ENCODE measurements at regions not wholly inside any gene's neighbourhood (a gene's known extent, or its start where the extent isn't known, plus 50 kb on each side); places are given as distances from the start of the nearest gene placed in this dataset.

- CTCF ChIA-PET: no interaction called here
- POLR2A ChIA-PET: no interaction called here
Observed at GRCh38 chr10:78894841-78895195, 173.9 kb upstream of the ZMIZ1 start.

GRCh38 chr10:78895469-78895868 is 173.3 kb upstream of the ZMIZ1 start:
- no peak for DNase-seq (ENCODE audit: low read depth, low spot score)
- H3K27me3 ChIP-seq (ENCODE audit: control insufficient read depth, insufficient read depth, low read length): peaks cover 69% of the 10 kb centered on the region
- H3K27ac ChIP-seq (ENCODE audit: low read depth, low read length): no peak overlapping the region
- no peak for TF ChIP-seq CTCF (IDR thresholded peaks at IDR 0.05; ENCODE audit: low read depth, low read length)
- H3K9me3 ChIP-seq (ENCODE audit: control insufficient read depth, insufficient read depth, low read length): no peaks in the 10 kb centered on the region
- POLR2A ChIA-PET: no interaction called here
- H3K4me3 ChIP-seq (ENCODE audit: low read depth, low read length): no peak overlapping the region
- CTCF ChIA-PET: no interaction called here

More at GRCh38 chr10:78894841-78895195, 173.9 kb upstream of the ZMIZ1 start:
- no peak overlapping the region for H3K4me3 ChIP-seq (ENCODE audit: low read depth, low read length)
- peaks cover 71% of the 10 kb centered on the region for H3K27me3 ChIP-seq (ENCODE audit: control insufficient read depth, insufficient read depth, low read length)
- no peak for TF ChIP-seq CTCF (IDR thresholded peaks at IDR 0.05; ENCODE audit: low read depth, low read length)
- H3K9me3 ChIP-seq (ENCODE audit: control insufficient read depth, insufficient read depth, low read length): no peaks in the 10 kb centered on the region
- no peak overlapping the region for H3K27ac ChIP-seq (ENCODE audit: low read depth, low read length)
- no peak for DNase-seq (ENCODE audit: low read depth, low spot score)

- POLR2A ChIA-PET: no interaction called here
- CTCF ChIA-PET: no interaction called here
- H3K4me3 ChIP-seq (ENCODE audit: low read depth, low read length): no peak overlapping the region
- no peak for DNase-seq (ENCODE audit: low read depth, low spot score)
- H3K9me3 ChIP-seq (ENCODE audit: control insufficient read depth, insufficient read depth, low read length): no peaks in the 10 kb centered on the region
- H3K27ac ChIP-seq (ENCODE audit: low read depth, low read length): no peak overlapping the region
- peaks cover 66% of the 10 kb centered on the region for H3K27me3 ChIP-seq (ENCODE audit: control insufficient read depth, insufficient read depth, low read length)
- no peak for TF ChIP-seq CTCF (IDR thresholded peaks at IDR 0.05; ENCODE audit: low read depth, low read length)
Observed at GRCh38 chr10:78896159-78896928, 172.4 kb upstream of the ZMIZ1 start.

GRCh38 chr10:78898341-78899097 is 170.2 kb upstream of the ZMIZ1 start:
- Histone ChIP-seq H3K4me3 (ENCODE audit: low read depth, low read length) (no peak overlapping the region), H3K27me3 (ENCODE audit: control insufficient read depth, insufficient read depth, low read length) (peaks cover 54% of the 10 kb centered on the region), H3K9me3 (ENCODE audit: control insufficient read depth, insufficient read depth, low read length) (no peaks in the 10 kb centered on the region), H3K27ac (ENCODE audit: low read depth, low read length) (no peak overlapping the region)
- CTCF ChIA-PET: no interaction called here
- no peak for DNase-seq (ENCODE audit: low read depth, low spot score)
- TF ChIP-seq CTCF (IDR thresholded peaks at IDR 0.05; ENCODE audit: low read depth, low read length): no peak
- POLR2A ChIA-PET: no interaction called here

- no peak overlapping the region for H3K27ac ChIP-seq (ENCODE audit: low read depth, low read length)
- TF ChIP-seq CTCF (IDR thresholded peaks at IDR 0.05; ENCODE audit: low read depth, low read length): no peak
- H3K4me3 ChIP-seq (ENCODE audit: low read depth, low read length): no peak overlapping the region
- ChIA-PET CTCF (no interaction called here), POLR2A (no interaction called here)
- H3K27me3 ChIP-seq (ENCODE audit: control insufficient read depth, insufficient read depth, low read length): peaks cover 54% of the 10 kb centered on the region
- no peak for DNase-seq (ENCODE audit: low read depth, low spot score)
- no peaks in the 10 kb centered on the region for H3K9me3 ChIP-seq (ENCODE audit: control insufficient read depth, insufficient read depth, low read length)
Observed at GRCh38 chr10:78899098-78899754, 169.5 kb upstream of the ZMIZ1 start.
